ENCODE measurements at regions not wholly inside any gene's neighbourhood (a gene's known extent, or its start where the extent isn't known, plus 50 kb on each side); places are given as distances from the start of the nearest gene placed in this dataset.

- no peak for DNase-seq (ENCODE audit: low read depth in 2 of 2)
These were observed 139.5 kb downstream of the C16orf95 start for GRCh38 chr16:87177673-87178072.

GRCh38 chr16:87178177-87178863 is 138.9 kb downstream of the C16orf95 start:
- no peak for DNase-seq (ENCODE audit: low read depth in 2 of 2)

GRCh38 chr16:87178977-87179376 is 138.2 kb downstream of the C16orf95 start:
- no peak for DNase-seq (ENCODE audit: low read depth in 2 of 2)

- DNase-seq (ENCODE audit: low read depth in 2 of 2), result no peak
These were observed 137.1 kb downstream of the C16orf95 start for GRCh38 chr16:87180069-87180468.

GRCh38 chr16:87182759-87183158 is 134.4 kb downstream of the C16orf95 start:
- no peak for DNase-seq (ENCODE audit: low read depth in 2 of 2)

GRCh38 chr16:87183647-87184046 is 133.5 kb downstream of the C16orf95 start:
- no peak for DNase-seq (ENCODE audit: low read depth in 2 of 2)

GRCh38 chr16:87185308-87185707 is 131.9 kb downstream of the C16orf95 start:
- no peak for DNase-seq (ENCODE audit: low read depth in 2 of 2)

GRCh38 chr16:87185983-87186382 is 131.2 kb downstream of the C16orf95 start:
- no peak for DNase-seq (ENCODE audit: low read depth in 2 of 2)

GRCh38 chr16:87186446-87186845 is 130.7 kb downstream of the C16orf95 start:
- no peak for DNase-seq (ENCODE audit: low read depth in 2 of 2)

GRCh38 chr16:87186876-87187533 is 130.2 kb downstream of the C16orf95 start:
- DNase-seq (ENCODE audit: low read depth in 2 of 2), result no peak

- DNase-seq (ENCODE audit: low read depth in 2 of 2), result no peak
These were observed 129.1 kb downstream of the C16orf95 start for GRCh38 chr16:87188104-87188503.

GRCh38 chr16:87189426-87189825 is 127.8 kb downstream of the C16orf95 start:
- no peak for DNase-seq (ENCODE audit: low read depth in 2 of 2)

- no peak for DNase-seq (ENCODE audit: low read depth in 2 of 2)
These were observed 126.6 kb downstream of the C16orf95 start for GRCh38 chr16:87190288-87191230.

- no peak for DNase-seq (ENCODE audit: low read depth in 2 of 2)
These were observed 124.6 kb downstream of the C16orf95 start for GRCh38 chr16:87192452-87193073.

- DNase-seq (ENCODE audit: low read depth in 2 of 2), result no peak
These were observed 123.0 kb downstream of the C16orf95 start for GRCh38 chr16:87194172-87194571.

- DNase-seq (ENCODE audit: low read depth in 2 of 2), result no peak
These were observed 122.0 kb downstream of the C16orf95 start for GRCh38 chr16:87195161-87195560.

GRCh38 chr16:87196231-87196630 is 121.0 kb downstream of the C16orf95 start:
- DNase-seq (ENCODE audit: low read depth in 2 of 2), result no peak

- DNase-seq (ENCODE audit: low read depth in 2 of 2), result no peak
These were observed 120.5 kb downstream of the C16orf95 start for GRCh38 chr16:87196661-87197060.

- DNase-seq (ENCODE audit: low read depth in 2 of 2), result no peak
These were observed 118.8 kb downstream of the C16orf95 start for GRCh38 chr16:87198328-87198832.

GRCh38 chr16:87198881-87199280 is 118.3 kb downstream of the C16orf95 start:
- no peak for DNase-seq (ENCODE audit: low read depth in 2 of 2)

- DNase-seq (ENCODE audit: low read depth in 2 of 2), result no peak
These were observed 117.8 kb downstream of the C16orf95 start for GRCh38 chr16:87199379-87199778.

GRCh38 chr16:87199901-87200300 is 117.3 kb downstream of the C16orf95 start:
- DNase-seq (ENCODE audit: low read depth in 2 of 2), result no peak
